ENCODE measurements at regions not wholly inside any gene's neighbourhood (a gene's known extent, or its start where the extent isn't known, plus 50 kb on each side); places are given as distances from the start of the nearest gene placed in this dataset.

DNA sequence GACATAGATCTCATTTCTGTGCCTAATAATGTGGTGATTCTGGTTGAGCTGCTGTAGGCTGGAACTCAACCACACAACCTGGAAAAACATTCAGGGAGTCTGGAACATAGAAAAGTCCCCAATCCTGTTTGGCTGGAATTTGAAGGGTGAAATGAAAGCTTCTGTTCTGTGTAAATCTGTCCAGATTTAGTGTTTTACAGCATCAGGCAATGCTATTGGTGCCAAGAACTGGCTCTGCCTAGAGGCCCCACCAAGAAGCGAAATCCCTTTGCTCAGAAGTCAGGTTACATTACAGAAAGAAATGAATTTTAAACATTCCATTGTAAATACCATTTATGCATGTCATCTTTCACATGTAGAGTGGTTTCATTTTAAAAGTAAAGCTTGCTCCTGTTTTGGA is 56.3 kb downstream of the TMEM174 start:
- TF ChIP-seq, protein P1, sequence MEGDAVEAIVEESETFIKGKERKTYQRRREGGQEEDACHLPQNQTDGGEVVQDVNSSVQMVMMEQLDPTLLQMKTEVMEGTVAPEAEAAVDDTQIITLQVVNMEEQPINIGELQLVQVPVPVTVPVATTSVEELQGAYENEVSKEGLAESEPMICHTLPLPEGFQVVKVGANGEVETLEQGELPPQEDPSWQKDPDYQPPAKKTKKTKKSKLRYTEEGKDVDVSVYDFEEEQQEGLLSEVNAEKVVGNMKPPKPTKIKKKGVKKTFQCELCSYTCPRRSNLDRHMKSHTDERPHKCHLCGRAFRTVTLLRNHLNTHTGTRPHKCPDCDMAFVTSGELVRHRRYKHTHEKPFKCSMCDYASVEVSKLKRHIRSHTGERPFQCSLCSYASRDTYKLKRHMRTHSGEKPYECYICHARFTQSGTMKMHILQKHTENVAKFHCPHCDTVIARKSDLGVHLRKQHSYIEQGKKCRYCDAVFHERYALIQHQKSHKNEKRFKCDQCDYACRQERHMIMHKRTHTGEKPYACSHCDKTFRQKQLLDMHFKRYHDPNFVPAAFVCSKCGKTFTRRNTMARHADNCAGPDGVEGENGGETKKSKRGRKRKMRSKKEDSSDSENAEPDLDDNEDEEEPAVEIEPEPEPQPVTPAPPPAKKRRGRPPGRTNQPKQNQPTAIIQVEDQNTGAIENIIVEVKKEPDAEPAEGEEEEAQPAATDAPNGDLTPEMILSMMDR (conservative IDR thresholded peaks at IDR 0.05): no peak
- TF ChIP-seq ZFX (IDR thresholded peaks at IDR 0.05): no peak
